ENCODE measurements at regions not wholly inside any gene's neighbourhood (a gene's known extent, or its start where the extent isn't known, plus 50 kb on each side); places are given as distances from the start of the nearest gene placed in this dataset.

GRCh38 chr2:67516899-67517530 lies 119.9 kb downstream of the ETAA1 start:
- DNase-seq (ENCODE audit: low spot score) = no peak

- no peak for DNase-seq (ENCODE audit: low spot score)
Observed at GRCh38 chr2:67522148-67522547, 125.0 kb downstream of the ETAA1 start.

GRCh38 chr2:67524213-67524612 lies 127.1 kb downstream of the ETAA1 start:
- no peak for DNase-seq (ENCODE audit: low spot score)

- no peak for DNase-seq (ENCODE audit: low spot score)
Observed at GRCh38 chr2:67524777-67525176, 127.6 kb downstream of the ETAA1 start.

GRCh38 chr2:67526283-67526682 lies 129.2 kb downstream of the ETAA1 start:
- DNase-seq (ENCODE audit: low spot score) = no peak

- no peak for DNase-seq (ENCODE audit: low spot score)
Observed at GRCh38 chr2:67528320-67528719, 131.2 kb downstream of the ETAA1 start.

- no peak for DNase-seq (ENCODE audit: low spot score)
Observed at GRCh38 chr2:67532387-67532786, 135.3 kb downstream of the ETAA1 start.

GRCh38 chr2:67534745-67535144 lies 137.6 kb downstream of the ETAA1 start:
- DNase-seq (ENCODE audit: low spot score) = no peak

- DNase-seq (ENCODE audit: low spot score) = no peak
Observed at GRCh38 chr2:67540962-67541361, 143.8 kb downstream of the ETAA1 start.

- DNase-seq (ENCODE audit: low spot score) = no peak
Observed at GRCh38 chr2:67544286-67544685, 147.2 kb downstream of the ETAA1 start.

- no peak for DNase-seq (ENCODE audit: low spot score)
Observed at GRCh38 chr2:67548317-67549201, 151.4 kb downstream of the ETAA1 start.

GRCh38 chr2:67559156-67559555 lies 162.0 kb downstream of the ETAA1 start:
- DNase-seq (ENCODE audit: low spot score) = no peak

- DNase-seq (ENCODE audit: low spot score) = no peak
Observed at GRCh38 chr2:67560771-67561456, 163.8 kb downstream of the ETAA1 start.

GRCh38 chr2:67561457-67561965 lies 164.4 kb downstream of the ETAA1 start:
- DNase-seq (ENCODE audit: low spot score) = no peak

GRCh38 chr2:67564076-67564475 lies 166.9 kb downstream of the ETAA1 start:
- no peak for DNase-seq (ENCODE audit: low spot score)

- DNase-seq (ENCODE audit: low spot score) = no peak
Observed at GRCh38 chr2:67564626-67565025, 167.5 kb downstream of the ETAA1 start.

GRCh38 chr2:67565262-67565661 lies 168.1 kb downstream of the ETAA1 start:
- DNase-seq (ENCODE audit: low spot score) = no peak

GRCh38 chr2:67565761-67566160 lies 168.6 kb downstream of the ETAA1 start:
- DNase-seq (ENCODE audit: low spot score) = no peak

- DNase-seq (ENCODE audit: low spot score) = no peak
Observed at GRCh38 chr2:67566285-67566684, 169.2 kb downstream of the ETAA1 start.

GRCh38 chr2:67566958-67567635 lies 170.0 kb downstream of the ETAA1 start:
- DNase-seq (ENCODE audit: low spot score) = no peak

- DNase-seq (ENCODE audit: low spot score) = no peak
Observed at GRCh38 chr2:67567886-67568285, 170.8 kb downstream of the ETAA1 start.

- DNase-seq (ENCODE audit: low spot score) = no peak
Observed at GRCh38 chr2:67570611-67571010, 173.5 kb downstream of the ETAA1 start.

Measured in HuH-7.5 (cell line).